Activated naive CD4-positive, alpha-beta T cell treated with anti-CD3 and anti-CD28 coated beads, Interleukin-2, amount 10 ng/mL, durations not matched to agents 7 days and 5 days (primary cell): ENCODE measurements at regions not wholly inside any gene's neighbourhood (a gene's known extent, or its start where the extent isn't known, plus 50 kb on each side); places are given as distances from the start of the nearest gene placed in this dataset.

ENCODE experiments used
- CTCF ChIA-PET: fragments of 350-600 bp; sonication (Branson Sonifier 250); formaldehyde crosslinking; loops from one replicate; lab custom pipeline; 2021; ENCODE audit warnings: antibody characterized with exemption; lab: Charles Lee
- DNase-seq: peaks from one replicate; pipeline ENCODE4 v3.0.0-alpha.2; 2020
- H3K27ac Mint-ChIP-seq: one replicate; pipeline ENCODE4 v1.8.0; 2021; ENCODE audit warnings: mild to moderate bottlenecking, moderate library complexity, mixed read lengths
- H3K27me3 Mint-ChIP-seq: one replicate; pipeline ENCODE4 v1.8.0; 2021; ENCODE audit warnings: mild to moderate bottlenecking, mixed read lengths
- H3K36me3 Mint-ChIP-seq: one replicate; pipeline ENCODE4 v1.8.0; 2021; ENCODE audit warnings: mixed read lengths
- H3K4me1 Mint-ChIP-seq: one replicate; pipeline ENCODE4 v1.8.0; 2021; ENCODE audit warnings: mixed read lengths
- H3K4me3 Mint-ChIP-seq: one replicate; pipeline ENCODE4 v1.8.0; 2021; ENCODE audit warnings: mild to moderate bottlenecking, moderate library complexity, mixed read lengths
- H3K9me3 Mint-ChIP-seq: one replicate; pipeline ENCODE4 v1.8.0; 2021; ENCODE audit warnings: mixed read lengths

DNA sequence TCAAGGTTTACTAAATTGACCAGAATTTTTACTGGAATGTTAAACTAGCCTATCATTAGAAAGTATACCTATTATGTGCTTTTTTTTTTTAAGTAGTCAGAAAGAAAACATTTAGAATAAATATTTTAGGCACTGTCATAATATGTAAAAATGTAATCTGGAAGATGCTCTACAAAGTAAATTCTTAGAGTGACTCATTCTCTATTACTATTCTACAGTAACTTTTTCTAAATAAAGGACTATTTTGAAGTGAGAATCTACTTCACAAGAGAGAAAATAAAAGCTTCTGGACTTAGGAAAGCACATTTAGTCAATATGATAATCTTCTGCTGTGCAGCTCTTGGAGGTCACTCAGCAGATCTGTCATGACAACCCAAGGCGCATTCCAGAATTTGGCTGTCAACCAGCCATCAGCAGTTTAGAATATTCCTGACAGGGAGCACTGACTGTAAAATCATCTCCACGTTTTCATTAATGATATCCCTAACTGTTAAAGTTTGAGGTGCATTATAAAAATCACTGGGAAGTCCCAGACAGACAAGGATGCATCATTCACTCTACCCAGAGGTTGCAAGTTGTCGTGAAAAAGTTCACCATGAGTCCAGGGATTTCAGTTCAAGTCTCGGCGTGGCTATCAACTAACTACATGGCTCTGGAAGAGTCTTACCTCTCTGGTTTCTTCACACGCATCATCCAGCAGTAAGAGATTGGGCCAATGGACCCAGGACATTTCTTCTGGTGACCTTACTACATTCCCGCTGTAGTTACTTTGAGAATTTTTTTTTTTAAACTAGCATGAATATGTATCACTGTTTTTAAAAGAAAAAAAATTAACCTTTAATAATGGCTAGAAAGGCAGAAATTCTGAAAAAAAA, 374.9 kb downstream of the GJA1 start:
- H3K27me3 Mint-ChIP-seq: no peaks in the 10 kb centered on the region
- no peak for DNase-seq
- no peaks in the 10 kb centered on the region for H3K4me1 Mint-ChIP-seq
- no peak overlapping the region for H3K27ac Mint-ChIP-seq
- no peaks in the 10 kb centered on the region for H3K9me3 Mint-ChIP-seq
- CTCF ChIA-PET: no interaction called here
- H3K4me3 Mint-ChIP-seq: no peak overlapping the region
- H3K36me3 Mint-ChIP-seq: no peaks in the 10 kb centered on the region

DNA sequence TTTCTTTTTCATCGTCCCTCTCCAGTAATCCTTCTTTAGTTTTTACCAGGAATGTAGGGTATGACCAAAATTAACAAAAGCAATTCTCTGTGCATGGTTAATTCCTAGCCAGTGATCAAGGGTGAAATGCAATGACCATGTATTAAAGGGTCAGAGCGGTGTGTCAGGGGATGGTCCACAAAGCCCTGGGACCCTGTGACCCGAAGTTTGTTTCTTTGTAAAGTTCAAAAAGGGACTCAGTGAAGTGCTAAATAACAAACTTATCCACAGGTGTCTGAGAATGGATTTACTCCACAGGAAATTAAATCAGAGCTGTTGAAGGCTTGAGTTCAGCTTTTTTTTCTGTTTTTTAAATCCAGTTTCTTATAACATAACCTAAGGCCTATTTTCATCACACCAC, 375.7 kb downstream of the GJA1 start:
- no peaks in the 10 kb centered on the region for H3K27me3 Mint-ChIP-seq
- no peak overlapping the region for H3K27ac Mint-ChIP-seq
- H3K36me3 Mint-ChIP-seq: no peaks in the 10 kb centered on the region
- H3K4me1 Mint-ChIP-seq: no peaks in the 10 kb centered on the region
- no peak overlapping the region for H3K4me3 Mint-ChIP-seq
- no peak for DNase-seq
- CTCF ChIA-PET: no interaction called here
- H3K9me3 Mint-ChIP-seq: no peaks in the 10 kb centered on the region

DNA sequence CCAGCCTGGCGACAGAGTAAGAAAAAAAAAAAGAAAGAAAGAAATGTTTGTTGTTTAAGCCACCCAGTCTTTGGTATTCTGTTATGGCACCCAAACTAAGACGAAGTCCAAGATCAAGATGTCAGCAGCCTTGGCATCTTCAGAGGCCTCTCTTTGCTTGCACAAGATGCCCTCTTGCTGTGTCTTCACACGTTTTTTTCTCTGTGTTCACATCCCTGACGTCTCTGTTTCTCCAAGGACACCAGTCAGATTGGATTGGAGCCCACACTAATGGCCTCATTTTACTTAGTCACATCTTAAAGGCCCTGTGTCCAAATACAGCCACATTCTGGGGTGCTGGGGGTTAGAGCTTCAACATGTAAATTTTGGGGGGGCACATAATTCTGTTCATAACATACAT, 380.9 kb downstream of the GJA1 start:
- H3K4me3 Mint-ChIP-seq: no peak overlapping the region
- peaks cover 9% of the 10 kb centered on the region for H3K9me3 Mint-ChIP-seq
- no peak for DNase-seq
- no peaks in the 10 kb centered on the region for H3K4me1 Mint-ChIP-seq
- CTCF ChIA-PET: interaction anchor here (0.7 kb wide), 1 partner anchor 19 kb away, joined by 3 read pairs; no protein-coding TSS in a partner anchor
- no peaks in the 10 kb centered on the region for H3K36me3 Mint-ChIP-seq
- H3K27me3 Mint-ChIP-seq: no peaks in the 10 kb centered on the region
- H3K27ac Mint-ChIP-seq: no peak overlapping the region

DNA sequence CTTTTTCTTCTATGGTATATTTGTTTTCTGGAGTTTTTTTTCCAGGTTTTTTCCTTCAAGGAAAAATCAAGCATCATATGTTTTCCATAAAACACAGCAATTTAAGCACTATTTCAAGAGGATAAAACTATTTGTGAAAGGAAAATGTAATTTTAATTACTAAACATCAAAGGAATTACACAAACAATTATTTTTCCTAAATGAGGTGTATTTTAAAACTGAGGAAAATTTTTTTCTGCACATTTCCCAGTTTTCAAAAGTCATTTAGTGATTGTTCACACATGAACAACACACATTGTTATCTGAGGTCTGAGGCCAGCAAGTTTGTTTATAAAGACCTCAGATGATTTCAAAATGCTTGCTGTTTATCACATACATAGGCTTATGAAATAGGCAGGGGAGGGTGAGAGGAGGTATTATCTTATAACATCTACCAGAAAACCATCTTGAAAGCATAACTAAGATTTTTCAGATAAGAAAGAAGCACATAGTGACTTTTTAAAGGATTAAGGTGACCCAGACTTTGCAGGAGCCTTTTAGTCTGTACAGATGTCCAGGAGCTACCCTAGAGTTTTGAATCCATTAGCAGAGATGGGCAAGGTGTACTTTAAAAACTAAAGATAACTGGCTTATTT, 381.6 kb downstream of the GJA1 start:
- Mint-ChIP-seq H3K36me3 (no peaks in the 10 kb centered on the region), H3K27ac (no peak overlapping the region), H3K9me3 (peaks cover 9% of the 10 kb centered on the region), H3K4me3 (no peak overlapping the region), H3K27me3 (no peaks in the 10 kb centered on the region), H3K4me1 (no peaks in the 10 kb centered on the region)
- CTCF ChIA-PET: interaction anchor here (0.7 kb wide), 1 partner anchor 18 kb away, joined by 3 read pairs; no protein-coding TSS in a partner anchor
- DNase-seq: no peak

DNA sequence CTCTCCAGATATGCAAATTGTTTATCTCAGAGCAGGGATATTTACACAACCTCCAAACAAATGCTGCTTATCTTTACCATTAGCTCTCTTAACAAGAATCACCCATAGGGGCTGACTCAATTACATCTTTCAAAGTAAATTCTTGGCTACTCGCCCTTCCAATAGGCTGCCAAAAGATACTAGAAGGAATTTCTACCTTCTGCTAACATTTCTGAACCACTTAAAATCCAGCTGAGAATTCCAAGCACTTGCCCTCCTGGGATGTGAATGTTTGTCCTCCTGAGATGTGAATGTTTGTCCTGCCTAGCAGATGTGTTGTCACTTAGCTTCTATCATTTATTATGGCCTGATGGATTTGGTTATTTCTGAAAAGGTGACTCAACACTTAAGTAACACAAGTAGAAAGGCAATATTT, 388.0 kb downstream of the GJA1 start:
- Mint-ChIP-seq H3K4me1 (no peaks in the 10 kb centered on the region), H3K9me3 (peaks cover 9% of the 10 kb centered on the region), H3K27ac (no peak overlapping the region), H3K27me3 (no peaks in the 10 kb centered on the region), H3K36me3 (no peaks in the 10 kb centered on the region), H3K4me3 (no peak overlapping the region)
- CTCF ChIA-PET: no interaction called here
- DNase-seq: no peak

DNA sequence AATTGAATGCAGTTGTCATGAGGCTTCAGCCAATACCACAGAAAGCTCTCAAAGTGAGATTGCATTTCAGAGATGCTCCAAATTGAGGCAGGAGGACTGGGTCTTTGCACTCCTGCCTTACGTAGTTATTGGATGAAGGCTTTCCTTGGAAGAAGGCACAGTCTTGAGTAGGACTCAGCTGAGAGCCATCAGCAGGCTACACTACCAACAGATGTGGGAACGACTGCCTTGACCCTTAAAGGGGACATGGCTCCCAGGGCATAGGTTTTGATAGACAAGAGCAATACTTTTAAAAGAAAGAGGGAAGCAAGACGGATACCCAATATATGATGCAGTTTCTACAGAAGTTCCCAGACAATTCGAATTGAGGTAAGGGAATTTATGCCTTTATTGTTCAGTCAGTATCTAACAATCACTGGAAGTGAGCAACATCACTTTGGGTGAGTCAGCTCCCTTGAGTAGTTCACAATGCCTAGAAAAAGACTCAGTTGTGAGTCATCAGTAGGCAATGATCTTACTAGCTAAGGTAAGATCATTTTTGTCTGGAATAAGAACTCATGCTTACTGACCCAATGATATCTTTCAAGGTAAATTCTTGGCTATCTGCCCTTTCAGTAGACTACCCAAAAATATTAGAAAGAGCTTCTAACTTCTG, 390.8 kb downstream of the GJA1 start:
- Mint-ChIP-seq H3K9me3 (no peaks in the 10 kb centered on the region), H3K27ac (no peak overlapping the region), H3K36me3 (no peaks in the 10 kb centered on the region), H3K4me3 (no peak overlapping the region), H3K4me1 (no peaks in the 10 kb centered on the region), H3K27me3 (no peaks in the 10 kb centered on the region)
- no peak for DNase-seq
- CTCF ChIA-PET: no interaction called here

DNA sequence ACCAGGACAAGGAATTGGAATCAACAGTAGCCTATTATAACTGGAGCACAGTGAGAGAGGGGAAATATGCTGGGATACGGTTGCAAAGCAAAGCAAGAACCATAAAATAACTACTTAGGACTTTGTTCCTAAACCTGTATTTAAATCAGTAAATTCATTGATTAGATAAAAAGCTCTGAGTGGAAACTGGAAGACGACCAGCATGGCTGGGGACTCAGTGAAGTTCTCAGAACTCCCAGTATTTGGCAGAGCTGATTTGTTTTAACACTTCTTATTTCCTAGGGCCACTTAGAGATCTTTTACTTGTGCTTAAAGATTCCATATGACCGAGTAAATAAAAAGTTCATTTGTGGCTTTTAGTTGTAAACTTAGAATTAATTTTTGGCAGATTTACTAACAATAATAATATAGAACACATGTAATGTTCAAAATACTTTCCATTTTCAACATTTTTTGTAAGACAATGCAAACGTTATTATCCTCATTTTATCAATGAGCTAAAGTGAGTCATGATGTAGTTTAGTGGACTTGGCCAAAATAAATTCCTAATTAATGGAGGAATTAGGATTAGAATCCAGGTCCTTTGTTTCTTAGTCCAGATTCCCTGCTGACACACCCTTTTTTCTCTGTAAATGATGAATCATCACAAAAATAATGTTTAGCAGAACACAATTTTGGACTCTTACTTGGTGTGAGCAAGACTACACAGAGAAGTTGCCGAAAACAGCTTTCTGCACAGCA, 392.9 kb downstream of the GJA1 start:
- Mint-ChIP-seq H3K4me3 (no peak overlapping the region), H3K4me1 (no peaks in the 10 kb centered on the region), H3K9me3 (no peaks in the 10 kb centered on the region), H3K27ac (no peak overlapping the region), H3K36me3 (no peaks in the 10 kb centered on the region), H3K27me3 (no peaks in the 10 kb centered on the region)
- CTCF ChIA-PET: no interaction called here
- no peak for DNase-seq

DNA sequence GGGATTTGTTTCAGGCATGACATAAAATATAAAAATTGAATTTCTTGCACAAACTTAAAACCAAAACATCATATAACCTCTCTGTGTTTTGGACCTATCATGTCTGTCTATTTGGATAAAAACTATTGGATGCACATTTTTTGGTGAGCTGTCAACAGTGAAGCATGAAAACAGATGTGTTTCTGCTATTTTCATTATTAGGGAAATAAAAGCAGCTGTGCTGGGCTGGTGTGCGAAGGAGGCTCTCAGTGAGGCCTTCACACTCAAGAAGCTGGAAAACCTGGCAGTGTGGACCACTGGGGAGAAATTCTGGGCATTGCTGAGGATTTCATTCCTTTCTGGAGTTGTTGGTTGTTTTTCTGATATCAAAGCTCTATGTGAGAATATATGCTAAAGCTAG, 395.3 kb downstream of the GJA1 start:
- H3K36me3 Mint-ChIP-seq: no peaks in the 10 kb centered on the region
- DNase-seq: no peak
- no peaks in the 10 kb centered on the region for H3K27me3 Mint-ChIP-seq
- H3K4me1 Mint-ChIP-seq: no peaks in the 10 kb centered on the region
- H3K4me3 Mint-ChIP-seq: no peak overlapping the region
- no peak overlapping the region for H3K27ac Mint-ChIP-seq
- H3K9me3 Mint-ChIP-seq: no peaks in the 10 kb centered on the region
- CTCF ChIA-PET: no interaction called here

DNA sequence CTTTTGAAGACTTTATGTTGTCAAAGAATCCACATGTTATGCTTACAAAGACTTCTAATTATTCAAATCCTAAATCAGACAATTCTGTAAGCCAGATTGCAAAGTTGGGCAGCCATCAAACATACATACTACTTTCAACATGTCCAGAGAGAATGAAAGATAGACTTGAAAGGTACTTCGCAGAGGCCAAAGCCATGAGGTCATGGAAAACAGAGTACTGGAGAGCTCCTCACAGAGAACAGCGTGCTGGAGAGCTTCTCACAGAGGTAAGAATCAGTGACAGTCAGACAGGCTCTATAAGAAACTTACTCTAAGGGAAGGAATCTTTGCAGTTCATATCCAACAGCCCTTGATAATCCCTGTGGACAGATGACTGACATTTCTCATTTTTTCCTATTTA, 400.2 kb downstream of the GJA1 start:
- CTCF ChIA-PET: no interaction called here
- H3K9me3 Mint-ChIP-seq: no peaks in the 10 kb centered on the region
- no peaks in the 10 kb centered on the region for H3K27me3 Mint-ChIP-seq
- no peaks in the 10 kb centered on the region for H3K4me1 Mint-ChIP-seq
- H3K27ac Mint-ChIP-seq: no peak overlapping the region
- H3K4me3 Mint-ChIP-seq: no peak overlapping the region
- DNase-seq: no peak
- no peaks in the 10 kb centered on the region for H3K36me3 Mint-ChIP-seq

DNA sequence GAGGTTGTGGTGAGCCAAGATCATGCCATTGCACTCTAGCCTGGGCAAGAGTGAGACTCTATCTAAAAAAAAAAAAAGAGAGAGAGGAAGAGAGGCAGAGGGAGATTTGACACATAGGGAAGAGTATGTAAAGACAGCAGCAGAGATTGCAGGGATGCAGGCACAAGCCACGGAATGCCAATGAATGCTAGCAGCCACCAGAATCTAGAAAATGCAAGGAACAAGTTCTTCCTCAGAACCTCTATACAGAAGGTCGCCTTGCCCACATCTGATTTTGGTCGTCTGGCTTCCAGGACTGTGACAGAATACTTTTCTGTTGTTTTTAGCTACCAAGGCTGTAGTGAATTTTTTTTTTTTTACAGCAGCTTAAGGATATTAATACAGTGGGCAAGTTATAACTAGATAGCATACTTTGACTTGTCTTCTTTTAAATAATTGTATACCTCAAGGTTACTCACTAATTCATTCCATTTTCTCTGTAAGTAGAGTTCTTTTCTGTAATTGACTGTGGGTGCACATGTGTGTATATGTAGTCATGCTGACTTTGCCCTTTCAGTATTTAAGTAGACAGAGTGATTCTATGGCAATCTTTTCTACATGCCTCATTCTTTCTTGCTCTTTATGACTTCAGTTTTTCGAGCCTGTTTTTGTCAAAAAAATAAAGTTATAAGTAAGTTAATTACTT, 402.2 kb downstream of the GJA1 start:
- H3K9me3 Mint-ChIP-seq: no peaks in the 10 kb centered on the region
- no peaks in the 10 kb centered on the region for H3K4me1 Mint-ChIP-seq
- H3K27me3 Mint-ChIP-seq: no peaks in the 10 kb centered on the region
- H3K27ac Mint-ChIP-seq: no peak overlapping the region
- no peak overlapping the region for H3K4me3 Mint-ChIP-seq
- CTCF ChIA-PET: no interaction called here
- no peak for DNase-seq
- no peaks in the 10 kb centered on the region for H3K36me3 Mint-ChIP-seq

DNA sequence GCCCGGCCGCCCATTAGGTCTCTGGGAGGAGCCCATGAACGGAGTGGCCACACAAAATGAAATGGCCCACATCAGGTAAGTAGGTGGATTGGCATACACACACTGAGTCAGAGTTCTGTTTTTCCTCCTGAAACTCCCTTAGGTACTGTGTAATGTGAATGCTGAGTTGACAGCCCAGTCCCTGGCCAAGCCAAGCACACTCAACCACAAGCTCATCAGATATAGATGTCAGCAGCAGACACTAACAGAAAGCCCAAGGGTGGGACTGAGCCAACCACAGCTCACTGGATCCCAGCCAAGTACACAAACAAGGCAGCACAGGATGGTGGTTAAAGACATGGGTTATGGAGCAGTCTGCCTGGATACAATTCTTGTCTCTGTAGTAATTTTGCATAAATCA, 403.4 kb downstream of the GJA1 start:
- DNase-seq: no peak
- Mint-ChIP-seq H3K9me3 (no peaks in the 10 kb centered on the region), H3K4me1 (no peaks in the 10 kb centered on the region), H3K4me3 (no peak overlapping the region), H3K27me3 (no peaks in the 10 kb centered on the region), H3K27ac (no peak overlapping the region), H3K36me3 (no peaks in the 10 kb centered on the region)
- CTCF ChIA-PET: no interaction called here

DNA sequence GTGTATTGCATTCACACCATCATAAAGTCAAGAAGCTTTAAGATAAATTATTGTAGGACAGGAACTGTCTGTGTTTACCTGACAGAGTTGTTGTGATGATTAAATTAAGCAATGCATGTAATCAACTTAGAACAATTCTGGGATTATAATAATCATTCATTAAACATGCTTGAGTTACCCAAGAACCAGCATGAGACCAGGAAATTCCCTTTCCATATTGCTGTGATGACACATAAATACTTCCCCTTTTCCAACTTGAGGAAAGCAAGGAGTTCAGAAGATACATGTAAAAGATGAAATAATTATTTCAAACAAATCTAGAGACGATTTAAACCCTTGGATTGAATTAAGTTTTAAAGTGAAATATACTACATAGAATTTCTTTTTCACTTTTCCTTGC, 404.4 kb downstream of the GJA1 start:
- no peak overlapping the region for H3K27ac Mint-ChIP-seq

DNA sequence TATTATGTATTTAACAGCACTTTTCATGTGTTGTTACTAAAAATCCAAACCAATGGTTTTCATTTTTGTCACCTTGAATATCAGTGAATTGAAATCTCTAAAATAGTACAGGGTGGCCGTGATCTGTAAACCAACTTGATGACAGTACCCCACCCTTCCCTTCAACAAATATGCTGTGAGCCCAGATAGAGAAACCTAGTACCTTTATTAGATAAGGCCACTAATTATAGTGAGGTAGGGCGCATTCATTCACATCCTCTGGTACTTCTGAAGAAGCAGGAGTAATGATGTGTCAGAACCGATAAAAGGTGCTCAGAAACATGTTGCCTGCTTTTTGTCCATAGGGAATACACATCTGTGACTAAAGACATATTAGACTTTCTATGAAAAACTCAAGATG, 409.5 kb downstream of the GJA1 start:
- H3K4me3 Mint-ChIP-seq: no peak overlapping the region
- CTCF ChIA-PET: no interaction called here

More for the DNA sequence above, 404.4 kb downstream of the GJA1 start:
- Mint-ChIP-seq H3K4me3 (no peak overlapping the region), H3K27me3 (no peaks in the 10 kb centered on the region), H3K4me1 (no peaks in the 10 kb centered on the region), H3K36me3 (no peaks in the 10 kb centered on the region), H3K9me3 (no peaks in the 10 kb centered on the region)
- DNase-seq: no peak
- CTCF ChIA-PET: interaction anchor here (0.7 kb wide), 1 partner anchor 498 kb away, joined by 4 read pairs; no protein-coding TSS in a partner anchor

More for the DNA sequence above, 409.5 kb downstream of the GJA1 start:
- Mint-ChIP-seq H3K36me3 (no peaks in the 10 kb centered on the region), H3K9me3 (no peaks in the 10 kb centered on the region), H3K27ac (no peak overlapping the region), H3K27me3 (no peaks in the 10 kb centered on the region), H3K4me1 (peaks cover 7% of the 10 kb centered on the region)
- no peak for DNase-seq
